GM19043 (cell line): ENCODE measurements at regions not wholly inside any gene's neighbourhood (a gene's known extent, or its start where the extent isn't known, plus 50 kb on each side); places are given as distances from the start of the nearest gene placed in this dataset.

Experiments used
- ATAC-seq: cut with Tn5 transposase; IDR thresholded peaks from one replicate; pipeline ENCODE4 v1.9.1; 2021; ENCODE audit warnings: low read depth; ENCODE audit not compliant: unreplicated experiment

DNA sequence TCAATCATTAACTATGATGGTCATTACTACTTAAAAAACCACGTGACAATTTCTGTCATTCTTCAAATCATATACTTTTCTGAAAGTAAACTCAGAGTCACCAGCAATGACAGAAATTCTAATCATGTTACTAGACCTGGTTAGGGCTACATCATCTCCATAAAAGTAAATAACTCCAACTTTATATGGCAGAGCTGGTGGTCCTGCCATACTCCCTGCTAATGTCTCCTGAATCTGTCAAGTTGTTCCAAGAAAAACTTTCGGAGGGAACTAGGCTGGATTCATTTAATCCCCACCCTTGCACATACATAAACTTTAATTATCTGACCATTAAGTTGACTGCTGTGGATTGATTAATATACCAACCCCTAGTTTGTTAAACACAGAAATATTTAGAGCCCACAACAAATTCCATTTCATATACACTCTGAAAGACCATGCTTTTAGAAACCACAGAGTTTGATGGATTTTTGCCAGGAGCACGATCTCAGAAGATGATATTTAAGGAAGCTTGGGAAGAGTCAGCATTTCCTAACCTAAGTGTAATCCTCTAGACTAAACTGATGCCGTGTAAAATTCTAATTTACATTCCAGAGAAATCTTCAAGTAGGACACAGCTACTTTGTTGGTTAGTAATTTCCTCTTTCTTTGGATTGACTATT lies 577.0 kb downstream of the FAT4 start:
- no peak for ATAC-seq

- ATAC-seq: no peak
These were observed 590.0 kb downstream of the FAT4 start for GRCh38 chr4:125904802-125905201.

DNA sequence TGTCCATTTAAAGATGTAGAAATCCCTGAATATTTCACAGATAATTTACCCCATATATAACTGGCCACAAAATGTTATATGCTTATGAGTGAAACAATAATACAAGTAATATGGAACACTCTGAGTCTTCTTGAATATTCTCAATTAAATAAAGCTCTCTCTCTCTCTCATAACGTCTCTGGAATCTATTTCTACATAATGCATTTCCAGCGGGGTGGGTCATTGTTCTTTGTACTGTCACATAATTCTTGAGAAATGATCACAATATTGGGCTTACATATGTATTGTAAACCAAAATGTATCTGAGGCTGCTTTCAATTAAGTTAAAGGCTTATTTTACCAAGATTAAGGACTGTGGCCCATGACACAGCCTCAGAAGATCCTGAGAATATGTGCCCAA lies 596.3 kb downstream of the FAT4 start:
- ATAC-seq: no peak

GRCh38 chr4:125911481-125911880 lies 596.7 kb downstream of the FAT4 start:
- no peak for ATAC-seq

DNA sequence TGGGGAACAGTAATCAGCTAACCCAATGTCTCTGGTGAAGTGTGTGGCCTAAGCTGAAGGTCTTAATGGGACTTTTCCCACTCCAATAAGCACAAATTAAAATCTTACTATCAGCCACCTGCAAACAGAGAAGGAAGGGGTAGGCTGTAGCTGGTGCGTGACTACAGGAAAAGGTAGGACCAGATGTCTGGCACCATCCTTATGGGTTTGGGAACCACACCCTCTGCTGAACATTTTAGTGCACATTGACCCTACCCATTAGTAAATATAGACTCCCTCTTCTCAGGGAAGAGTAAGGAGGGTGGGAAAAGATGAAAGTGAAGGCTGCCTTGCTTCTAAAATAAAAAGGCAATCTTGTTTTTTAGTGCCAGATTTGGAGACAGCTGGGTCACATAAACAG lies 602.8 kb downstream of the FAT4 start:
- ATAC-seq: no peak

DNA sequence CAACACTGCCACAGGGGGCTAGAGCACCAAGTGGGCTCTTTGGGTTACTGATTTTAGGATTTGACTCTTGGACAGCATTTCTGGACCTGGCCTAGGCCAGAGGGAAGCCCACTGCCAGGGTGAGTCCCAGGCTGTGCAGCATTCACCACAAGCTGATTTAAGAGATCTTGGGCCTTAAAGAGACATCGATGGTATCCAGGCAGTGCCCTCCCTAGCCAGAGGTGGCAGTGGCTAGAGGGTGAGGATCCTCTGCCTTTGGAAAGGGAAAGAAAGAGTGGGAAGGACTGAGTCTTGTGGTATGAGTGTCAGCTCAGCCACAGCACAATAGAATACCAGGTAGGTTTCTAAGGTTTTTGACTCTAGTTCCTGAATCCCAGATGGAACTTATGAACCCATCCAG lies 613.9 kb downstream of the FAT4 start:
- ATAC-seq: no peak

DNA sequence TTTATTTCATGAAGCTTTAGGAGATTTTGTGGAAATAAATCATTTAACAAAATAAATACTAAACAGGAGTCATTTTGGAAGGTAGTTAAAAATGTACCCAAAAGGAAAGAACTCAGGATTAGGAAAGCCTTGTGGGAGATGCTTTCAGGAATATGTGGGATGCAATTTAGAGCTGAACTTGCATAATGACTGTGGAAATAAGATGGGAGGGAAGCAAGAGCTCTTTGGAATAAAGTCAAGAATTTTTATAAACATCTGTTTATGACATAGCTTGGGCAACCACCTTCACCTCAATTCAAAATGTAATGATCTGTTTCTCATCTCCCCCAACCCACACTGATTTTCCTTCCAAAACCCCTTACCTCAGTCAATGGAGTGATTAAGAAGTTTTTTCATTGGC lies 623.8 kb downstream of the FAT4 start:
- ATAC-seq: no peak

GRCh38 chr4:125940426-125940825 lies 625.7 kb downstream of the FAT4 start:
- ATAC-seq: no peak

DNA sequence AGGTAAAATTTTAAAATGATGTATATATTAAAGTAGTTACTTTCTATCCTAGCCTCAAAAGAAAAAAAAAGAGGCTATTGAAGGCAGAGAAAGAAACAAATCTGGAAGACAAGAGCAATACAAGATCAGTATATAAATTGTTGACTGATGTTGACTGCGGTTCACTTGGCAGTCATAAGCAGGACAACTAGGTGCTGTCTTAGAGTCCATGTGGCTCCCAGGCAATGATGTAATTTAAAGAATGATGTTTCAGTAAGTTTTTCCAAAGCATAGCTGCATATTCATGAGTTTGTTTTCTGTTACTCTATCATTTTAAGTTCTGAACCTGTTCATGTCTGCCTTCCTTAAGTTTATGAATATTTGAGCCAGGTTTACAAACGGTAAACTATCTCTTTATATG lies 630.2 kb downstream of the FAT4 start:
- ATAC-seq: no peak

- ATAC-seq: no peak
These were observed 633.3 kb downstream of the FAT4 start for GRCh38 chr4:125948021-125948420.

DNA sequence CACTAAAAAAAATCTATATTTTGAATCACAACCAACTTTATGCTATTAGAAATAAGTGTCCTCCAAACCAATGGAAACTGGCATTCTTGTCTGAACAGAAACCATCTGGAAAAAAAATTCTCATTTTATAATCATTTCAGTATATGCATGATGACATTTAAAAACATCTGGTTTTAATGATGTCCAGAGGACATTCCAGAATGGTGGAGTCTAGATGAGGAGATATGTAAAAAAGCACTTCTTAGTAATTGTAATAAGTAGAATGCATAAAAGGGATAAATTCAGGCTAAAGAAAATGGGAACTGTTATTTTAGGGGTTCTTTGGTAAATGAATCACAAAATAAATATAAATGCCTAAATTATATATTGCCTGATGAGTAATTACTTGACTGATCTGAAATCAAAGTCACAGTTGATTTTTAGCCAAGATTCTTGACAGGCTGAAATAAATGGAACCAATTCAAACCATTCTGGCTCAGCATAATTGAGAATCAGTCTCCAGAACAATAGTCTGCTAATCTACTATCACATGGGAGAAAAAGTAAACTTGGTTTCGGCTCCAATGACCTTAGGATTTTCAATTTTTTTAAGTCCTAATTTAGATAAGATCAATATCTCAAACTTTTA lies 636.6 kb downstream of the FAT4 start:
- ATAC-seq: no peak

DNA sequence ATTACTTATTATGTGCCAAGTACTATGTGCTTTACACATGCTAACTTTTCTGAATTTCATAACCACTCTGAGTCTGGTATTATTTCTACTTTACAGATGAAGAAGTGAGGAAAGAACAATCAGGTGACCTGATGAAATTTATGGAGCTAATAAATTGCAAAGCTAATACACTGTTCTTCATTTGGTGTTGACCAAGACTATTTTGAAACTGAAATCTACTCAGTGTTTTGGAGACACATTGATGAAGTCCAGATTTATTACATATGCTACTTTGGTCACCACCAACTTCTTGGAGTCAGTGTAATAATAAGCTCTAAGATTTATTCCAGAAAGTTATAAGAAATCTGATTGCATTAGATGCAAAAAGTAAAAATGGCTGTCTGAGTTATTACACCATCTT lies 637.9 kb downstream of the FAT4 start:
- no peak for ATAC-seq

- ATAC-seq: no peak
These were observed 641.5 kb downstream of the FAT4 start for GRCh38 chr4:125956276-125956675.

GRCh38 chr4:125958519-125958918 lies 643.8 kb downstream of the FAT4 start:
- no peak for ATAC-seq

GRCh38 chr4:125961626-125962025 lies 646.9 kb downstream of the FAT4 start:
- ATAC-seq: no peak

DNA sequence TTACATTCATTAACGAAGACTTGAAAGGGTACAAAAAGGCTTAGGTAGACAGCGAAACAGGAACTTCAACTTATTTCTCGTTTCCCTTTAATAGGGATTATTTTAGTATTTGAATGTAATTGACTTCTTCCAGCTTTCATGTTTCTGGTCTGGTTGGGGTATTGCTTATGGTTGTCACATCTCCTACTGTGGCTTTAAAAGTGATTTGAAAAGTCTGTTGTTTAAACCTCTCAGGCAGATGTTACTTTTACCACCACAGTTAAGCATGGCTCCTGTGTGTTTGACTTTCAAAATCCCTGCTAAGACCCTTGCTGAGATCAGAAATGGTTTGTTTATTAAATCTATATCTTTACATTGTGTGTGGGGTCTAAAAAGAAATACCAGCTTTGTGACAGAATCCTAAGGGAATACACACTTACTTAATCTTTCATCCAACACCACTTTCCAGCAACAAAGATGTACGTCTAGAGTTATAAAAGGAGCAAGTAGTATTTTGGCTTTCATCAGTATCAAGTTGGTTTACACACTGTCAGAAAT lies 661.2 kb downstream of the FAT4 start:
- ATAC-seq: no peak

GRCh38 chr4:125979950-125980349 lies 665.2 kb downstream of the FAT4 start:
- no peak for ATAC-seq

DNA sequence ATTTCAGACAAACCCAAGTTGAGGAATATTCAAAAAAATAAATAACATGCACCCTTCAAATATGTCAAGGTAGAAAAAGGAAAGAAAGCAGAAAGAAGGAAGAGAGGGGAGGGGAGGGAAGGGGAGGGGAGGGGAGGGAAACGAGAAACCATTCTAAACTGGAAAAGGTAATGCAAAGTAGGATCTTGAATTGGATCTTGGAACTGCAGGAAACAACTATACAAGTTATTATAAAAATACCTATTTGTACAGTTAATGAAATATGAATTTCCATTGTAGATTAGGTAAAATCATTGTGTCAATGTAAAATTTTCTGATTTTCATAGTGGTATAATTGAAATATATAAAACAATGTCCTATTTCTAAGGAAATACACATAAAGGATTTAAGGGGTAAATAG lies 668.4 kb downstream of the FAT4 start:
- no peak for ATAC-seq

- no peak for ATAC-seq
These were observed 671.1 kb downstream of the FAT4 start for GRCh38 chr4:125985856-125986255.

GRCh38 chr4:125986307-125986706 lies 671.6 kb downstream of the FAT4 start:
- ATAC-seq: no peak

DNA sequence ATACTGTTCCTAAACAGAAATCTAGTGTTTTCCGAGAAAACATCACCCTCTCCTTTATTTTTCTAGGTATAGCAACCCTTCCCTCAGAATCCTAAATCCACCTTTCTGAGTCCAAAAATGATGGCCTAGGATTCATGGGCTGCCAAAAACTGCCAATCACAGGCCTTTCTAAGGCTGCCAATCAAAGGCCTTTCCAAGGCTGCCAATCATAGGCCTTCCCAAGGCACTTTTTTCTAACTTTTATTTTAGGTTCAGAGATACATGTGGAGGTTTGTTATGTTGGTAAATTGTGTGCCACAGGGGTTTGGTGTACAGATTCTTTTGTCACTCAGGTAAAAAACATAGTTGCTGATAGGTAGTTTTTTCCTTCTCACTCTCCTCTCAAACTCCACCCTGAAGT lies 673.7 kb downstream of the FAT4 start:
- no peak for ATAC-seq

GRCh38 chr4:125991398-125991797 lies 676.6 kb downstream of the FAT4 start:
- ATAC-seq: no peak
